Type B pancreatic cell (in vitro differentiated cells): ENCODE measurements at regions not wholly inside any gene's neighbourhood (a gene's known extent, or its start where the extent isn't known, plus 50 kb on each side); places are given as distances from the start of the nearest gene placed in this dataset.

Experiments
- DNase-seq: peaks from one replicate; pipeline ENCODE4 v3.0.0; 2021; ENCODE audit warnings: mixed read lengths; ENCODE audit not compliant: unreplicated experiment; ENCODE audit errors: extremely low spot score
- H3K27ac Mint-ChIP-seq: 2 replicates; pipeline ENCODE4 v1.8.0; 2021; ENCODE audit warnings: mild to moderate bottlenecking, mixed read lengths
- H3K27me3 Mint-ChIP-seq: 2 replicates; pipeline ENCODE4 v1.8.0; 2021; ENCODE audit warnings: mixed read lengths
- H3K36me3 Mint-ChIP-seq: 2 replicates; pipeline ENCODE4 v1.8.0; 2021; ENCODE audit warnings: mixed read lengths
- H3K4me1 Mint-ChIP-seq: one replicate; pipeline ENCODE4 v1.8.0; 2021; ENCODE audit warnings: mixed read lengths; ENCODE audit not compliant: unreplicated experiment
- H3K4me3 Mint-ChIP-seq: 2 replicates; pipeline ENCODE4 v1.8.0; 2021; ENCODE audit warnings: mild to moderate bottlenecking, mixed read lengths
- H3K9me3 Mint-ChIP-seq: 2 replicates; pipeline ENCODE4 v1.8.0; 2021; ENCODE audit warnings: mixed read lengths
- TF ChIP-seq, protein P1 (sequence below): fragments of 200-600 bp; sonication (generic); conservative IDR thresholded peaks from 2 replicates; pipeline ENCODE4 v1.5.0; 2021; ENCODE audit warnings: antibody characterized with exemption, mild to moderate bottlenecking

DNA sequence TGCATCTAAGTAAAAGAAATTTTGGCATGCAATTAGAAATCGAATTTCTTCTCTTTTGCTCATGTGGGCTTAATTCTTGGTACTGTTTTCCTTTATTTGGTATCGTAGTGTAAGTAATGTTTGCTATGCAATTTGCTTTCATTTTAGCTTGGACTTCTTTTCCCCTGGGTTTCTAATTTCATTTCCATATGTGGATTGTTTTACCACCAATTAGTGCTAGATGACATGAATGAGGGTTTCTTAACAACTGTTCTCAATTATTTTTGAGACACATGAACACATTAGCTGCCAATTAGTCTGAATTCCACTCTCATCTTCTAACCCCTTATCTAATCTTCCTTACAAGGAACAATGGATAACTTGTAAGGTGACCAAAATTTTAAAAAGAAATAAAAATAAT is 1047.2 kb upstream of the PIK3C3 start:
- H3K27me3 Mint-ChIP-seq = no peaks in the 10 kb centered on the region
- TF ChIP-seq, protein P1, sequence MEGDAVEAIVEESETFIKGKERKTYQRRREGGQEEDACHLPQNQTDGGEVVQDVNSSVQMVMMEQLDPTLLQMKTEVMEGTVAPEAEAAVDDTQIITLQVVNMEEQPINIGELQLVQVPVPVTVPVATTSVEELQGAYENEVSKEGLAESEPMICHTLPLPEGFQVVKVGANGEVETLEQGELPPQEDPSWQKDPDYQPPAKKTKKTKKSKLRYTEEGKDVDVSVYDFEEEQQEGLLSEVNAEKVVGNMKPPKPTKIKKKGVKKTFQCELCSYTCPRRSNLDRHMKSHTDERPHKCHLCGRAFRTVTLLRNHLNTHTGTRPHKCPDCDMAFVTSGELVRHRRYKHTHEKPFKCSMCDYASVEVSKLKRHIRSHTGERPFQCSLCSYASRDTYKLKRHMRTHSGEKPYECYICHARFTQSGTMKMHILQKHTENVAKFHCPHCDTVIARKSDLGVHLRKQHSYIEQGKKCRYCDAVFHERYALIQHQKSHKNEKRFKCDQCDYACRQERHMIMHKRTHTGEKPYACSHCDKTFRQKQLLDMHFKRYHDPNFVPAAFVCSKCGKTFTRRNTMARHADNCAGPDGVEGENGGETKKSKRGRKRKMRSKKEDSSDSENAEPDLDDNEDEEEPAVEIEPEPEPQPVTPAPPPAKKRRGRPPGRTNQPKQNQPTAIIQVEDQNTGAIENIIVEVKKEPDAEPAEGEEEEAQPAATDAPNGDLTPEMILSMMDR = no peak

DNA sequence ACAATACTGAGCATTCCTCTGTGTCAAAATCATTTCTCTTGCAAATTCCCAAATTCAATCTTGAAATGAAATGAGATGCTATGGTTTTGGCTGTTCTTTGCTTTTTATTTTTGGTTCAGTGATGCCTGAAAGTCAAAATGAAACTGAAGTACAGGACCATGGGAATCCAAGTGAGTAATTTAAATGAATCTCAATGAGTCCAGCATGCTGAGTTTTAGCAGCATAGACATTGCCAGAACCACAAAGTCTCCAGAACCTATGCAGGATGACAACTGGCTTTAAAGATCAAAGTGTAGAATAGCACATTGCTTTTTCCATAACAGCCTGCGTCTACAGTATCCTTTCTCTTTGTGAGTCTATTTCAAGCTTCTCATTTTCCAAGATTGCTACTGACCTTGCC is 1050.7 kb upstream of the PIK3C3 start:
- H3K27ac Mint-ChIP-seq = no peak overlapping the region

More for the DNA sequence above, 1047.2 kb upstream of the PIK3C3 start:
- DNase-seq = no peak
- no peaks in the 10 kb centered on the region for H3K36me3 Mint-ChIP-seq
- H3K4me1 Mint-ChIP-seq = no peaks in the 10 kb centered on the region
- H3K9me3 Mint-ChIP-seq = no peaks in the 10 kb centered on the region
- H3K27ac Mint-ChIP-seq = no peak overlapping the region
- H3K4me3 Mint-ChIP-seq = no peak overlapping the region

DNA sequence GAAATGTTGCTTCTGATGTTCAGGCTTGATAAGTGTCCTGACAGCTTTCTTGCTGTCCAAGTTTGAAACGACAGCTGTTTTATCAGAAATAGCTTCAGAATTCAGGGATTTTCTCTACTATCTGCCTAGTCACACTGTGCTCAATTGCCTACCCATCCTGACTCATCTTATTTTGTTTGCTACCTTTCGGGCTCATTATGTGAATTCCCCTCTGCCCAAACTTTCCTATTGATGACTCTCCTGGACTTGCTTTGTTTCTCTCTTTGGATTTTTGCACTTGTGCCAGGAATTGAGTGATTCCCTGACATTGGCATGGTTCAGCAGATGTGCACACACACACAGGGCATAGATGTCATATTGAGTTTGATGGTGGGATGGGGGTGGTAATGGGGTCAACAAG is 1052.6 kb upstream of the PIK3C3 start:
- DNase-seq = no peak
- Mint-ChIP-seq H3K9me3 (no peaks in the 10 kb centered on the region), H3K4me3 (no peak overlapping the region), H3K36me3 (no peaks in the 10 kb centered on the region), H3K27me3 (no peaks in the 10 kb centered on the region), H3K27ac (no peak overlapping the region), H3K4me1 (peaks cover 4% of the 10 kb centered on the region)
- TF ChIP-seq, protein P1 = no peak

More for the DNA sequence above, 1050.7 kb upstream of the PIK3C3 start:
- Mint-ChIP-seq H3K4me1 (peaks cover 4% of the 10 kb centered on the region), H3K4me3 (no peak overlapping the region), H3K27me3 (no peaks in the 10 kb centered on the region), H3K36me3 (no peaks in the 10 kb centered on the region), H3K9me3 (no peaks in the 10 kb centered on the region)
- DNase-seq = no peak
- TF ChIP-seq, protein P1 = no peak

DNA sequence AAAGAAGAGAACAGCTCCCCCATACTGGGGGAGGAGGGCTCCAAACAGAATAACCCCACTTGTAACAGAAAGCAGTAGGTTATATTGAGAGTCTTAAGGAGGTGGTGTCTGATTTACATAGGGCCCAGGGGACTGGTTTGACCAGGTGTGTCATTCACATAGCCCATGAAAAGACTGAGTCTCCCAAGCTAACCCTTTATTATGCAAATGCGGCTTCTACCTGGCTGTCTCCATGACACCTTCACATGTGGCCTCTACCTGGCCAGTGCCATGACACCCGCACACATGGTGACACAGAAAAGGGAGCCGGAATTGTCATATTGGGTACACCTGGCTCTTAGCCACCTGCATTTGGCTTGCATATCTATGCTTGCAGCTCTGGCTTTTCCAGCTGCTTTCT is 1057.2 kb upstream of the PIK3C3 start:
- no peak for DNase-seq
- H3K36me3 Mint-ChIP-seq = no peaks in the 10 kb centered on the region
- H3K4me3 Mint-ChIP-seq = no peak overlapping the region
- TF ChIP-seq, protein P1 = no peak
- H3K9me3 Mint-ChIP-seq = peaks cover 6% of the 10 kb centered on the region
- peaks cover 4% of the 10 kb centered on the region for H3K4me1 Mint-ChIP-seq
- H3K27me3 Mint-ChIP-seq = no peaks in the 10 kb centered on the region
- H3K27ac Mint-ChIP-seq = no peak overlapping the region

DNA sequence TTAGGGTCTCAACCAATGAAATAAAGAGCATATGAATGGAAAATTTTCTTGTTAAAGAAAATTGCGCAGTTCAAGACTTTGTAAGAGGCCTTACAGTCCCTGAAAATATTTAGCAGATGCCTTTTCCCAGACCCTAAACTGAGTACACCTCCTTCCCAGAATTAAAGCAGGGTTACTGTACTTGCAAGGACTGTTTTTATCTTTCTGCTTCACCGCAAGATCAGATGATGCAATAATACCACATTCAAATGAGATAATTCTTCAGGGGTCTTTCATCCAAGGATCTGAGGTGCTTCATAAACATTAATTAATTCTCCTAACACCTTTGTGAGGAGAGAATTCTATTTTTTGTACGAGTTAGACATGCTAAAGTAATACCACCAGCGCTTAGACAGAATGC is 1071.8 kb upstream of the PIK3C3 start:
- DNase-seq = no peak
- Mint-ChIP-seq H3K9me3 (no peaks in the 10 kb centered on the region), H3K4me3 (no peak overlapping the region), H3K27ac (no peak overlapping the region), H3K27me3 (no peaks in the 10 kb centered on the region), H3K4me1 (no peaks in the 10 kb centered on the region), H3K36me3 (no peaks in the 10 kb centered on the region)
- TF ChIP-seq, protein P1 = no peak

DNA sequence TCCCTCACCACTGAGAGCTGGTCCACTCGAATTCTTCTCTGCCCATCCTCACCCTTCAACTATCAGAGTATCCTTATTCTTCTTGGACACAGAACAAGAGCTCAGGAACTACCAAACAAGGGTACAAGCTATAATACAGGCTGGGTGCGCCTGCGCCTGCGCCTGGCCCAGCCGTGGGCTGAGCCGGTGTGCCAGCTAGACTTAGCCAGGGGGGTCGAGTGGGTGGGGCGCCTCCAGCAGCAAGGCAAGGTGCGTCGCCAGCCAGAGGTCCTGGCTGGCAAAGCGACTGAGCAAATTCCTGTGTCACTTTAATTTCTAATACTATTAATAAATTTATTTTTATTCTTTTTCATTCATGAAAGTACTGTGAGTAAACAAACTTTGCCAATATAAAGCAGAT is 1072.6 kb upstream of the PIK3C3 start:
- Mint-ChIP-seq H3K27me3 (no peaks in the 10 kb centered on the region), H3K4me3 (no peak overlapping the region), H3K9me3 (no peaks in the 10 kb centered on the region), H3K27ac (no peak overlapping the region), H3K4me1 (no peaks in the 10 kb centered on the region), H3K36me3 (no peaks in the 10 kb centered on the region)
- no peak for DNase-seq
- TF ChIP-seq, protein P1 = no peak
